Breast epithelium (tissue), 4 donors: ENCODE measurements at regions not wholly inside any gene's neighbourhood (a gene's known extent, or its start where the extent isn't known, plus 50 kb on each side); places are given as distances from the start of the nearest gene placed in this dataset.

ENCODE experiments used
- DNase-seq, 2 donors: peaks; one replicate each; pipeline ENCODE4 v3.0.0-alpha.2; 2019; ENCODE audit warnings: low spot score in 2 of 2
- H3K27ac ChIP-seq, 2 donors: fragments of 200-600 bp; sonication (generic) in 1 of 2; one replicate each; pipeline ENCODE4 v1.5.1; 2016 to 2019; ENCODE audit warnings: mild to moderate bottlenecking in 1 of 2
- H3K27me3 ChIP-seq, 2 donors: fragments of 200-600 bp; sonication (generic) in 1 of 2; one replicate each; pipeline versions ENCODE4 v1.5.1 to v1.6.0; 2017 to 2019; ENCODE audit warnings: control low read depth in 1 of 2, mild to moderate bottlenecking in 1 of 2
- H3K36me3 ChIP-seq: fragments of 200-600 bp; one replicate; pipeline ENCODE4 v1.5.1; 2019
- H3K4me1 ChIP-seq, 2 donors: fragments of 200-600 bp; sonication (generic); one replicate each; pipeline ENCODE4 v1.5.1; 2016 to 2019; ENCODE audit warnings: control low read depth in 1 of 2
- H3K4me3 ChIP-seq, 3 donors: fragments of 200-600 bp; sonication (generic); 1 replicate in 2 of 3; 2 replicates in 1 of 3; pipeline ENCODE4 v1.5.1; 2016 to 2019; ENCODE audit warnings: mild to moderate bottlenecking in 3 of 3, moderate library complexity in 2 of 3
- H3K9me3 ChIP-seq, 2 donors: fragments of 200-600 bp; sonication (generic) in 1 of 2; one replicate each; pipeline ENCODE4 v1.5.1; 2016 to 2019; ENCODE audit warnings: control low read depth in 1 of 2
- POLR2A ChIP-seq: fragments of 450-650 bp; IDR thresholded peaks from one replicate; pipeline ENCODE4 v1.6.1; 2016; ENCODE audit warnings: antibody characterized with exemption, mild to moderate bottlenecking, moderate library complexity
- POLR2AphosphoS5 ChIP-seq, 3 donors: sonication (generic); formaldehyde crosslinking; IDR thresholded peaks; one replicate each; pipeline ENCODE4 v1.6.1; 2017; ENCODE audit warnings: antibody characterized with exemption in 3 of 3
- intact Hi-C: fragments of 100-400 bp; cut with DNase I; formaldehyde crosslinking; loops from one replicate; pipeline ENCODE4 v1.15.1; 2023; ENCODE audit warnings: low total_unique reads
- TF ChIP-seq, protein P1 (sequence below), 3 donors: fragments of 450-650 bp; IDR thresholded peaks; one replicate each; pipeline ENCODE4 v1.5.1; 2016 to 2017; ENCODE audit warnings: antibody characterized with exemption in 3 of 3, mild to moderate bottlenecking in 3 of 3, moderate library complexity in 3 of 3

DNA sequence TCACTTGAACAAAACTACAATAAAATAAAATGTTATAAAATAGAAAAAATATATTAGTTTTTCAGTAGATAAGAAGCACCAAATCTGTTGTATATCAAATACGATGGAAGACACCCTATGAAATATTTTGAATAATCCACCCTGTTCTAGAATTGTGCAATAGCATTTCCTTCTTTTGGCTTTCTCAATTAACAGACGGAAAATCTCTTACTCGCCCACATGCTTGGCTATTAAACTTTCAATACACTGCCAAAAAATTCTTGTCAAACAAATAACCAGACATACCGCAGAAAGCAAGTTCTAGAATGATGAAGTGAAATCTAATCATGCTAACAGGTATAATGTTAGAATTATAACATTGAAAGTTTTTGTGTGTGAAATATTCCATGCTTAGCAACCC, 671.6 kb upstream of the SLIT2 start:
- no peaks in the 10 kb centered on the region for H3K4me1 ChIP-seq
- H3K4me3 ChIP-seq: no peak overlapping the region
- no peak for DNase-seq
- no peaks in the 10 kb centered on the region for H3K9me3 ChIP-seq
- no peak for TF ChIP-seq POLR2AphosphoS5 (IDR thresholded peaks at IDR 0.05)
- TF ChIP-seq POLR2A: no peak
- TF ChIP-seq, protein P1, sequence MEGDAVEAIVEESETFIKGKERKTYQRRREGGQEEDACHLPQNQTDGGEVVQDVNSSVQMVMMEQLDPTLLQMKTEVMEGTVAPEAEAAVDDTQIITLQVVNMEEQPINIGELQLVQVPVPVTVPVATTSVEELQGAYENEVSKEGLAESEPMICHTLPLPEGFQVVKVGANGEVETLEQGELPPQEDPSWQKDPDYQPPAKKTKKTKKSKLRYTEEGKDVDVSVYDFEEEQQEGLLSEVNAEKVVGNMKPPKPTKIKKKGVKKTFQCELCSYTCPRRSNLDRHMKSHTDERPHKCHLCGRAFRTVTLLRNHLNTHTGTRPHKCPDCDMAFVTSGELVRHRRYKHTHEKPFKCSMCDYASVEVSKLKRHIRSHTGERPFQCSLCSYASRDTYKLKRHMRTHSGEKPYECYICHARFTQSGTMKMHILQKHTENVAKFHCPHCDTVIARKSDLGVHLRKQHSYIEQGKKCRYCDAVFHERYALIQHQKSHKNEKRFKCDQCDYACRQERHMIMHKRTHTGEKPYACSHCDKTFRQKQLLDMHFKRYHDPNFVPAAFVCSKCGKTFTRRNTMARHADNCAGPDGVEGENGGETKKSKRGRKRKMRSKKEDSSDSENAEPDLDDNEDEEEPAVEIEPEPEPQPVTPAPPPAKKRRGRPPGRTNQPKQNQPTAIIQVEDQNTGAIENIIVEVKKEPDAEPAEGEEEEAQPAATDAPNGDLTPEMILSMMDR (IDR thresholded peaks at IDR 0.05): no peak
- H3K36me3 ChIP-seq: no peaks in the 10 kb centered on the region
- intact Hi-C loops: no loop called here
- H3K27me3 ChIP-seq: no peaks in the 10 kb centered on the region
- H3K27ac ChIP-seq: no peak overlapping the region

DNA sequence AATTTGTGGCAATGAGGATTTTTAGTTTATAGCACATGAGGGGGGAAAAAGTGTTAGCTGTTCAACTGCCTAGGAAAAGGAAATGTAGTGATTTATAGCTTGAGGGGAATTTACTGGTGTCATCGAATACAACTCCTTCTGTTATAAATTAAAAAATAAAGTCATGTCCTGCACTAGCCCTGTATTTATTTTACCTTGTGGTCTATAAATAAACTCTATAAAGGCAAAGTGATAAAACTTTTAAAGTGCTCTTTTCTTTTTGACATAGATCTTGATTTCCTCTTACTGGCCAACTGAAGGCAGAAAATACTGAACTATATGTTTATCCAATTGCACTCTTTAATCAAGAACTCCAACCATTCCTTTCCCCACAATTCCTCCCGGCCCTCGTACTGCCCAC, 672.1 kb upstream of the SLIT2 start:
- H3K9me3 ChIP-seq: no peaks in the 10 kb centered on the region
- intact Hi-C loops: no loop called here
- H3K27me3 ChIP-seq: no peaks in the 10 kb centered on the region
- H3K4me3 ChIP-seq: no peak overlapping the region
- H3K27ac ChIP-seq: no peak overlapping the region
- no peaks in the 10 kb centered on the region for H3K36me3 ChIP-seq
- no peak for DNase-seq
- no peak for TF ChIP-seq POLR2A
- TF ChIP-seq, protein P1 (IDR thresholded peaks at IDR 0.05): no peak
- no peak for TF ChIP-seq POLR2AphosphoS5 (IDR thresholded peaks at IDR 0.05)
- no peaks in the 10 kb centered on the region for H3K4me1 ChIP-seq

- TF ChIP-seq POLR2AphosphoS5 (IDR thresholded peaks at IDR 0.05) (no peak), POLR2A (no peak)
- TF ChIP-seq, protein P1 (IDR thresholded peaks at IDR 0.05): no peak
- intact Hi-C loops: no loop called here
- no peaks in the 10 kb centered on the region for H3K4me1 ChIP-seq
- no peak overlapping the region for H3K4me3 ChIP-seq
- no peak for DNase-seq
- no peaks in the 10 kb centered on the region for H3K36me3 ChIP-seq
- H3K9me3 ChIP-seq: no peaks in the 10 kb centered on the region
- H3K27me3 ChIP-seq: no peaks in the 10 kb centered on the region
- no peak overlapping the region for H3K27ac ChIP-seq
These were observed 674.6 kb upstream of the SLIT2 start for GRCh38 chr4:19577097-19577496.

DNA sequence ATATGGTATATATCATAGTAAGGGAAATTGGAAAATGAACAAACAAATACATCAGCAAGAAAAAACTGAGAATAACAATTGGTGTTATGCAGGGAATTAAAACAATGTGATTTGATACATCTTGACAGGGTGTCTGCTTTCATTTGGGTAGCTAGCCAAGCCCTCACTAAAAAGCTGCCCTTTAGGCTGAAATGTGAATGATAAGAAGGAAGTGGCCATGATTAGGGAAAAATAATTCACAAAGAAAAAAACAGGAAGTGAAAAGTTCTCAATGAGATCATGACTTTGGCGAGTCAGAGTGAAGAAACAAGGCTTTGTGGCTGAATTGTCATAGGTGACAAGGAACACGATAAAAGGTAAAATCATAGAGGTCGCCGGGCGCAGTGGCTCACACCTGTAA, 675.8 kb upstream of the SLIT2 start:
- Histone ChIP-seq H3K36me3 (no peaks in the 10 kb centered on the region), H3K9me3 (no peaks in the 10 kb centered on the region), H3K4me3 (no peak overlapping the region), H3K27ac (no peak overlapping the region), H3K27me3 (no peaks in the 10 kb centered on the region), H3K4me1 (no peaks in the 10 kb centered on the region)
- no peak for DNase-seq
- intact Hi-C loops: no loop called here
- TF ChIP-seq POLR2AphosphoS5 (IDR thresholded peaks at IDR 0.05) (no peak), POLR2A (no peak)
- TF ChIP-seq, protein P1 (IDR thresholded peaks at IDR 0.05): no peak

DNA sequence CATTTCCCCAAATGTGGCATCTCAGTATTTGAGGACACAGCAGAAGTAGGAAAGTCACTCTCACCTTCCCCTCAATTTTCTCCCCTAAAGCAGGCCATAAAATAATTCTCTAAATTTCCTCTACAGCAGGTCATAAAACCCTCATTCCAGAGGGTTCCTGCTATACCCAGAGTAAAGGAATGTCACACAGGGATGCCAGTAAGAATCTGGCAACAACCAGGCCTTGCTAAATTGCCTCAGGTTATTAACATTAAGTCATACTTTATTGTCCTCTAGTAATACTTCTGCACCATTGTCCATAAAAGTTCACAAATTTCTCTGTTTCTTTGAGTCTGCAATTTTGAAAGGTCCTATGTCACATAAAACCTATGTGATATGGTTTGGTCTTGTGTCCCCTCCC, 685.7 kb upstream of the SLIT2 start:
- intact Hi-C loops: no loop called here
- Histone ChIP-seq H3K36me3 (no peaks in the 10 kb centered on the region), H3K4me1 (no peaks in the 10 kb centered on the region), H3K27ac (no peak overlapping the region), H3K4me3 (no peak overlapping the region), H3K9me3 (no peaks in the 10 kb centered on the region), H3K27me3 (no peaks in the 10 kb centered on the region)
- no peak for DNase-seq
- TF ChIP-seq POLR2A (no peak), POLR2AphosphoS5 (IDR thresholded peaks at IDR 0.05) (no peak)
- TF ChIP-seq, protein P1 (IDR thresholded peaks at IDR 0.05): no peak
